HEK293 (cell line): ENCODE measurements at regions not wholly inside any gene's neighbourhood (a gene's known extent, or its start where the extent isn't known, plus 50 kb on each side); places are given as distances from the start of the nearest gene placed in this dataset.

ENCODE experiments used
- CTCF ChIA-PET: fragments of 350-600 bp; formaldehyde crosslinking; extraction: SDS; loops from one replicate; lab custom pipeline; 2021; ENCODE audit warnings: antibody characterized with exemption; lab: Yijun Ruan, JAX
- POLR2A ChIA-PET: fragments of 300-600 bp; formaldehyde crosslinking; extraction: SDS; loops from one replicate; lab custom pipeline; 2020; ENCODE audit warnings: antibody characterized with exemption, inconsistent platforms; lab: Yijun Ruan, JAX
- H3K27ac ChIP-seq: fragments of 200-500 bp; sonication (Bioruptor generic); 2 replicates; pipeline ENCODE4 v1.5.1; 2014; ENCODE audit warnings: low read depth, low read length, control low read depth, inconsistent platforms; ENCODE audit errors: extremely low read depth
- H3K36me3 ChIP-seq, 2 experiments: fragments of 200-500 bp in 1 of 2; sonication (Bioruptor generic) in 1 of 2; 1 replicate in 1 of 2; 2 replicates in 1 of 2; pipeline ENCODE4 v1.5.1; 2014 to 2017; ENCODE audit warnings: inconsistent platforms in 2 of 2, low read length in 2 of 2; ENCODE audit not compliant: control insufficient read depth in 2 of 2, insufficient read depth in 1 of 2
- H3K4me1 ChIP-seq: fragments of 200-500 bp; sonication (Bioruptor generic); 2 replicates; pipeline ENCODE4 v1.5.1; 2014; ENCODE audit warnings: mild to moderate bottlenecking, low read length, inconsistent platforms; ENCODE audit not compliant: control insufficient read depth, insufficient read depth
- H3K4me3 ChIP-seq: 2 replicates; pipeline ENCODE4 v1.5.1; 2011; ENCODE audit warnings: low read depth, mild to moderate bottlenecking, control low read depth, low read length, moderate library complexity
- H3K9me3 ChIP-seq: fragments of 200-500 bp; sonication (Bioruptor generic); 2 replicates; pipeline ENCODE4 v1.5.1; 2014; ENCODE audit warnings: low read depth, low read length, inconsistent platforms; ENCODE audit not compliant: control insufficient read depth, insufficient read depth
- BCL11A ChIP-seq: fragments of 450-650 bp; formaldehyde crosslinking; IDR thresholded peaks from 2 replicates; pipeline ENCODE4 v1.5.1; 2016; ENCODE audit warnings: low read depth, missing biosample characterization, missing genetic modification characterization
- EGR2 ChIP-seq: fragments of 450-650 bp; formaldehyde crosslinking; IDR thresholded peaks from 2 replicates; pipeline ENCODE4 v1.5.1; 2016; ENCODE audit warnings: low read depth, missing biosample characterization, missing genetic modification characterization
- GLIS1 ChIP-seq: fragments of 450-650 bp; formaldehyde crosslinking; IDR thresholded peaks from 2 replicates; pipeline ENCODE4 v1.5.1; 2016; ENCODE audit warnings: missing biosample characterization, missing genetic modification characterization
- KLF1 ChIP-seq: fragments of 450-650 bp; formaldehyde crosslinking; IDR thresholded peaks from 2 replicates; pipeline ENCODE4 v1.5.1; 2016; ENCODE audit warnings: missing biosample characterization, missing genetic modification characterization
- KLF8 ChIP-seq: fragments of 450-650 bp; formaldehyde crosslinking; IDR thresholded peaks from 2 replicates; pipeline ENCODE4 v1.5.1; 2016; ENCODE audit warnings: missing biosample characterization, missing genetic modification characterization
- OSR2 ChIP-seq: fragments of 450-650 bp; formaldehyde crosslinking; IDR thresholded peaks from 2 replicates; pipeline ENCODE4 v1.5.1; 2016; ENCODE audit warnings: missing biosample characterization, missing genetic modification characterization
- ZEB2 ChIP-seq: fragments of 450-650 bp; formaldehyde crosslinking; IDR thresholded peaks from 2 replicates; pipeline ENCODE4 v1.5.1; 2016; ENCODE audit warnings: missing biosample characterization, missing genetic modification characterization
- ZFP41 ChIP-seq: fragments of 450-650 bp; formaldehyde crosslinking; IDR thresholded peaks from 2 replicates; pipeline ENCODE4 v1.5.1; 2016; ENCODE audit warnings: missing biosample characterization, missing genetic modification characterization, borderline replicate concordance
- ZNF10 ChIP-seq: fragments of 450-650 bp; formaldehyde crosslinking; IDR thresholded peaks from 2 replicates; pipeline ENCODE4 v1.5.1; 2017; ENCODE audit warnings: missing biosample characterization, missing genetic modification characterization
- ZNF121 ChIP-seq: fragments of 450-650 bp; formaldehyde crosslinking; IDR thresholded peaks from 2 replicates; pipeline ENCODE4 v1.5.1; 2016; ENCODE audit warnings: missing biosample characterization, missing genetic modification characterization
- ZNF341 ChIP-seq: fragments of 450-650 bp; formaldehyde crosslinking; IDR thresholded peaks from 2 replicates; pipeline ENCODE4; 2016; ENCODE audit warnings: low read depth, missing biosample characterization, missing genetic modification characterization
- ZNF394 ChIP-seq: fragments of 450-650 bp; formaldehyde crosslinking; IDR thresholded peaks from 2 replicates; pipeline ENCODE4 v1.5.1; 2016; ENCODE audit warnings: missing biosample characterization, missing genetic modification characterization, mild to moderate bottlenecking, moderate library complexity, borderline replicate concordance
- ZNF529 ChIP-seq: fragments of 450-650 bp; formaldehyde crosslinking; IDR thresholded peaks from 2 replicates; pipeline ENCODE4 v1.5.1; 2017; ENCODE audit warnings: missing genetic modification characterization, missing biosample characterization; ENCODE audit not compliant: insufficient replicate concordance
- ZNF549 ChIP-seq: fragments of 450-650 bp; IDR thresholded peaks from 2 replicates; pipeline ENCODE4 v1.5.1; 2018; ENCODE audit warnings: missing biosample characterization, missing genetic modification characterization, mild to moderate bottlenecking, inconsistent platforms, moderate library complexity
- ZNF555 ChIP-seq: fragments of 450-650 bp; formaldehyde crosslinking; conservative IDR thresholded peaks from 2 replicates; pipeline ENCODE4 v1.5.1; 2017; ENCODE audit warnings: missing biosample characterization, mild to moderate bottlenecking, missing genetic modification characterization, inconsistent platforms
- ZNF600 ChIP-seq: fragments of 450-650 bp; formaldehyde crosslinking; IDR thresholded peaks from 2 replicates; pipeline ENCODE4 v1.5.1; 2016; ENCODE audit warnings: missing biosample characterization, missing genetic modification characterization
- ZNF621 ChIP-seq: fragments of 450-650 bp; formaldehyde crosslinking; IDR thresholded peaks from 2 replicates; pipeline ENCODE4 v1.5.1; 2017; ENCODE audit warnings: missing biosample characterization, missing genetic modification characterization
- ZNF624 ChIP-seq: fragments of 450-650 bp; formaldehyde crosslinking; IDR thresholded peaks from 2 replicates; pipeline ENCODE4 v1.5.1; 2017; ENCODE audit warnings: missing biosample characterization, missing genetic modification characterization
- ZNF654 ChIP-seq: fragments of 450-650 bp; formaldehyde crosslinking; IDR thresholded peaks from 2 replicates; pipeline ENCODE4 v1.5.1; 2016; ENCODE audit warnings: low read depth, missing biosample characterization, missing genetic modification characterization
- ZNF660 ChIP-seq: fragments of 450-650 bp; IDR thresholded peaks from 2 replicates; pipeline ENCODE4 v1.5.1; 2018; ENCODE audit warnings: missing biosample characterization, mild to moderate bottlenecking, missing genetic modification characterization
- ZNF776 ChIP-seq: fragments of 450-650 bp; formaldehyde crosslinking; IDR thresholded peaks from 2 replicates; pipeline ENCODE4 v1.5.0; 2017; ENCODE audit warnings: missing biosample characterization, missing genetic modification characterization, borderline replicate concordance
- ZNF791 ChIP-seq: fragments of 450-650 bp; formaldehyde crosslinking; IDR thresholded peaks from 2 replicates; pipeline ENCODE4 v1.5.1; 2016; ENCODE audit warnings: missing biosample characterization, missing genetic modification characterization
- ZNF843 ChIP-seq: fragments of 450-650 bp; formaldehyde crosslinking; IDR thresholded peaks from 2 replicates; pipeline ENCODE4 v1.5.1; 2016; ENCODE audit warnings: missing biosample characterization, missing genetic modification characterization
- TF ChIP-seq, protein P1 (sequence below): fragments of 450-650 bp; formaldehyde crosslinking; IDR thresholded peaks from 2 replicates; pipeline ENCODE4 v1.5.1; 2016; ENCODE audit warnings: missing biosample characterization, missing genetic modification characterization, low read depth
- TF ChIP-seq, protein P2 (sequence below): fragments of 450-650 bp; formaldehyde crosslinking; IDR thresholded peaks from 2 replicates; pipeline ENCODE4 v1.5.1; 2017; ENCODE audit warnings: missing biosample characterization, mild to moderate bottlenecking, missing genetic modification characterization, moderate library complexity

DNA sequence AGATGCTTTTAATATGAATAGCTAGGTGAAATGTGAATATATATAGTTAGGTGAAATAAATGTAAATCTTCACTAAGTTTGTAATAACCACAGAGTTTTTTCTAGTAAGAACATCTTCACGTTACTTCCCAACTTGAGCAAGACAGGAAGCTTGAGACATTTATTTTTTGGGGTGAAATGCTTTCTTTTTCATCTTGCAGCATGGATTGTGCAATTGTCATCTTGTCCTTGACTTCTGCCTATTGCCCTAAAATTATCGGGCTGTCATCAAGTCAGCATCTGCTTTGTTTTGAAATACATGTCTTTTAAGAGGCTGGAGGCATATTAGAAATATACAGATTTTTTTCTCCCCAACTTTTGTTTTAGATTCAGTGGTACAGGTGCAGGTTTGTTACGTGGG lies 433.9 kb downstream of the PCNX1 start:
- Histone ChIP-seq H3K4me1 (0 out of 2 replicates have a peak, but pooled peaks cover 2% of the 10 kb centered on the region), H3K36me3 (no peaks in the 10 kb centered on the region), H3K27ac (no peak overlapping the region), H3K9me3 (no peaks in the 10 kb centered on the region), H3K4me3 (no peak overlapping the region)
- CTCF ChIA-PET = no interaction called here
- no peak for TF ChIP-seq ZNF791 (tag by site-specific recombination)
- TF ChIP-seq ZNF529 (tag by site-specific recombination) = no peak
- no peak for TF ChIP-seq ZNF549 (tag by site-specific recombination)
- no peak for TF ChIP-seq EGR2 (tag by site-specific recombination)
- TF ChIP-seq ZNF843 = no peak
- TF ChIP-seq, protein P1, sequence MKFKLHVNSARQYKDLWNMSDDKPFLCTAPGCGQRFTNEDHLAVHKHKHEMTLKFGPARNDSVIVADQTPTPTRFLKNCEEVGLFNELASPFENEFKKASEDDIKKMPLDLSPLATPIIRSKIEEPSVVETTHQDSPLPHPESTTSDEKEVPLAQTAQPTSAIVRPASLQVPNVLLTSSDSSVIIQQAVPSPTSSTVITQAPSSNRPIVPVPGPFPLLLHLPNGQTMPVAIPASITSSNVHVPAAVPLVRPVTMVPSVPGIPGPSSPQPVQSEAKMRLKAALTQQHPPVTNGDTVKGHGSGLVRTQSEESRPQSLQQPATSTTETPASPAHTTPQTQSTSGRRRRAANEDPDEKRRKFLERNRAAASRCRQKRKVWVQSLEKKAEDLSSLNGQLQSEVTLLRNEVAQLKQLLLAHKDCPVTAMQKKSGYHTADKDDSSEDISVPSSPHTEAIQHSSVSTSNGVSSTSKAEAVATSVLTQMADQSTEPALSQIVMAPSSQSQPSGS (tag by site-specific recombination) = no peak
- no peak for TF ChIP-seq ZNF621 (tag by site-specific recombination)
- TF ChIP-seq ZNF394 (tag by site-specific recombination) = no peak
- TF ChIP-seq ZNF660 = no peak
- TF ChIP-seq ZNF654 (tag by site-specific recombination) = no peak
- TF ChIP-seq ZNF624 (tag by site-specific recombination) = no peak
- TF ChIP-seq KLF8 = no peak
- no peak for TF ChIP-seq OSR2
- TF ChIP-seq ZFP41 (tag by site-specific recombination) = no peak
- no peak for TF ChIP-seq KLF1
- no peak for TF ChIP-seq ZNF121 (tag by site-specific recombination)
- no peak for TF ChIP-seq BCL11A (tag by site-specific recombination)
- TF ChIP-seq ZNF776 (tag by site-specific recombination) = no peak
- TF ChIP-seq ZNF555 (tag by site-specific recombination) = no peak
- TF ChIP-seq ZEB2 (tag by site-specific recombination) = no peak
- POLR2A ChIA-PET = no interaction called here

DNA sequence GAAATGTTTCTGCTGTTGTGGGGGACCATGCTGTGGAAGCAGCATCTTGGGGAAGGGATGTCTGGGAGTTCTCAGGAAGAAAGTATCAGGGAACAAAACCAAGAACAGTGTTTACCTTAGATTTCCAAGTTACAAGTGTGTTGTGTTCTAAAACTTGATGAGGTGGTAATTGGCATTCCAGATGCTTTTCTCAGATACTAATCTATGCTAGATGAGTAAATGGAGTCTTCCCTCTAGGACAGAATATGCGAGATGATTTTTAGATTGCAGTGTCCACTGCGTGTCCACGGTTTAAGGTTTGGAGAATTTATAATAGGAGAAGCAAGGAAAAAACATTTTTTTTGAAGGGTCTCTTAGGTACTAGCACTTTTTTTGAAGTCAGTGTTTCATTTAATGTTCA lies 436.5 kb downstream of the PCNX1 start:
- CTCF ChIA-PET = no interaction called here
- TF ChIP-seq ZNF791 (tag by site-specific recombination) (no peak), ZNF10 (tag by site-specific recombination) (no peak), KLF8 (no peak), ZNF341 (tag by site-specific recombination) (no peak), ZNF600 (tag by site-specific recombination) (no peak), GLIS1 (tag by site-specific recombination) (no peak)
- TF ChIP-seq, protein P2, sequence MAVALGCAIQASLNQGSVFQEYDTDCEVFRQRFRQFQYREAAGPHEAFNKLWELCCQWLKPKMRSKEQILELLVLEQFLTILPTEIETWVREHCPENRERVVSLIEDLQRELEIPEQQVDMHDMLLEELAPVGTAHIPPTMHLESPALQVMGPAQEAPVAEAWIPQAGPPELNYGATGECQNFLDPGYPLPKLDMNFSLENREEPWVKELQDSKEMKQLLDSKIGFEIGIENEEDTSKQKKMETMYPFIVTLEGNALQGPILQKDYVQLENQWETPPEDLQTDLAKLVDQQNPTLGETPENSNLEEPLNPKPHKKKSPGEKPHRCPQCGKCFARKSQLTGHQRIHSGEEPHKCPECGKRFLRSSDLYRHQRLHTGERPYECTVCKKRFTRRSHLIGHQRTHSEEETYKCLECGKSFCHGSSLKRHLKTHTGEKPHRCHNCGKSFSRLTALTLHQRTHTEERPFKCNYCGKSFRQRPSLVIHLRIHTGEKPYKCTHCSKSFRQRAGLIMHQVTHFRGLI (tag by site-specific recombination) = no peak
- POLR2A ChIA-PET = no interaction called here
- H3K4me3 ChIP-seq = no peak overlapping the region
- no peaks in the 10 kb centered on the region for H3K9me3 ChIP-seq
- H3K27ac ChIP-seq = no peak overlapping the region
- no peaks in the 10 kb centered on the region; a peak in 1 of 3 replicates for H3K36me3 ChIP-seq
- H3K4me1 ChIP-seq = 0 out of 2 replicates have a peak, but pooled peaks cover 2% of the 10 kb centered on the region
